H1 (cell line): ENCODE measurements at regions not wholly inside any gene's neighbourhood (a gene's known extent, or its start where the extent isn't known, plus 50 kb on each side); places are given as distances from the start of the nearest gene placed in this dataset.

Experiments used
- CTCF ChIA-PET: fragments of 300-600 bp; sonication (Branson Sonifier 250); formaldehyde crosslinking; loops from one replicate; lab custom pipeline; 2021; ENCODE audit not compliant: partially characterized antibody; lab: Charles Lee
- POLR2A ChIA-PET: fragments of 300-600 bp; sonication (Branson Sonifier 250); formaldehyde crosslinking; loops from one replicate; lab custom pipeline; 2021; ENCODE audit warnings: inconsistent platforms; ENCODE audit not compliant: partially characterized antibody; lab: Charles Lee
- DNase-seq, 2 experiments: peaks; one replicate each; pipeline versions ENCODE4 v3.0.0 to v3.0.0-alpha.2; 2010 to 2022; ENCODE audit warnings: low spot score in 2 of 2, low read depth in 1 of 2, mixed read lengths in 1 of 2
- FAIRE-seq: peaks from 2 replicates; lab custom pipeline; 2011; peaks lifted over from hg19 to GRCh38; lab: Jason Lieb, UNC
- H2AFZ ChIP-seq: 2 replicates; pipeline ENCODE4 v1.8.1; 2012; ENCODE audit warnings: low read length, inconsistent platforms
- H2AK5ac ChIP-seq: 2 replicates; pipeline ENCODE4 v1.6.1; 2013; ENCODE audit warnings: low read depth, low read length
- H2BK120ac ChIP-seq: replicated peaks from 2 replicates; pipeline ENCODE3; 2013; ENCODE audit warnings: low read depth, low read length, inconsistent platforms
- H2BK12ac ChIP-seq: 2 replicates; pipeline ENCODE4 v1.6.1; 2013; ENCODE audit warnings: low read depth, low read length
- H2BK15ac ChIP-seq: 2 replicates; pipeline ENCODE4 v1.6.1; 2013; ENCODE audit warnings: low read length
- H2BK20ac ChIP-seq: 2 replicates; pipeline ENCODE4 v1.6.1; 2013; ENCODE audit warnings: low read length
- H2BK5ac ChIP-seq: 2 replicates; pipeline ENCODE4 v1.6.1; 2013; ENCODE audit warnings: low read depth, low read length
- H3K14ac ChIP-seq: 2 replicates; pipeline ENCODE4 v1.6.1; 2013; ENCODE audit warnings: inconsistent platforms; ENCODE audit not compliant: insufficient read length
- H3K18ac ChIP-seq: 2 replicates; pipeline ENCODE4 v1.6.1; 2013; ENCODE audit warnings: low read length; ENCODE audit errors: extremely low read depth
- H3K23ac ChIP-seq: 2 replicates; pipeline ENCODE4 v1.6.1; 2013; ENCODE audit warnings: inconsistent platforms; ENCODE audit not compliant: insufficient read length
- H3K23me2 ChIP-seq: 2 replicates; pipeline ENCODE4 v1.6.1; 2013; ENCODE audit warnings: low read depth, low read length
- H3K27ac ChIP-seq: 2 replicates; pipeline ENCODE4 v1.6.1; 2011; ENCODE audit warnings: low read depth, low read length, inconsistent platforms
- H3K27me3 ChIP-seq, 4 experiments: replicated peaks in 1 of 4; 1 replicate in 1 of 4; 2 replicates in 3 of 4; pipeline versions ENCODE4 v1.6.1 to v1.8.1; 2011 to 2013; ENCODE audit warnings: low read length in 3 of 4, mild to moderate bottlenecking in 3 of 4, inconsistent platforms in 2 of 4, mixed read lengths in 2 of 4, moderate library complexity in 1 of 4; ENCODE audit not compliant: control insufficient read depth in 3 of 4, insufficient read depth in 3 of 4; ENCODE audit errors: extremely low read depth in 1 of 4
- H3K36me3 ChIP-seq, 4 experiments: 2 replicates each; pipeline versions ENCODE4 v1.6.1 to v1.8.1; 2011 to 2013; ENCODE audit warnings: mild to moderate bottlenecking in 4 of 4, low read length in 3 of 4, moderate library complexity in 2 of 4, control low read depth in 1 of 4, inconsistent platforms in 1 of 4; ENCODE audit not compliant: insufficient read depth in 4 of 4, control insufficient read depth in 2 of 4
- H3K4ac ChIP-seq: replicated peaks from 2 replicates; pipeline ENCODE3; 2013; ENCODE audit warnings: low read length, low read depth, mixed read lengths, inconsistent platforms; ENCODE audit not compliant: insufficient read length
- H3K4me1 ChIP-seq, 4 experiments: replicated peaks in 1 of 4; 1 replicate in 1 of 4; 2 replicates in 3 of 4; pipeline versions ENCODE4 v1.6.1 to v1.8.1; 2011 to 2013; ENCODE audit warnings: low read length in 3 of 4, inconsistent platforms in 2 of 4, mixed read lengths in 1 of 4; ENCODE audit not compliant: insufficient read depth in 4 of 4, control insufficient read depth in 3 of 4
- H3K4me2 ChIP-seq, 2 experiments: 2 replicates each; pipeline versions ENCODE4 v1.6.1 to v1.8.1; 2011 to 2013; ENCODE audit warnings: low read depth in 2 of 2, low read length in 2 of 2, control low read depth in 1 of 2, inconsistent platforms in 1 of 2, mild to moderate bottlenecking in 1 of 2; ENCODE audit not compliant: insufficient read depth in 1 of 2
- H3K4me3 ChIP-seq, 4 experiments: fragments of 200-600, 300-600 bp in 1 of 4; sonication (generic), shearing (Covaris generic), sonication (Bioruptor Twin) in 1 of 4; 2 replicates each; pipeline versions ENCODE4 v1.5.1 to v1.8.1; 2011 to 2016; ENCODE audit warnings: low read length in 4 of 4, low read depth in 3 of 4, control low read depth in 2 of 4, inconsistent platforms in 2 of 4, mild to moderate bottlenecking in 2 of 4, mixed read lengths in 1 of 4, moderate library complexity in 1 of 4; ENCODE audit not compliant: insufficient read depth in 2 of 4; ENCODE audit errors: extremely low read depth in 1 of 4
- H3K56ac ChIP-seq: replicated peaks from 2 replicates; pipeline ENCODE3; 2013; ENCODE audit warnings: low read depth, mild to moderate bottlenecking, mixed read lengths, low read length, inconsistent platforms; ENCODE audit not compliant: insufficient read length
- H3K79me1 ChIP-seq: 2 replicates; pipeline ENCODE4 v1.6.1; 2013; ENCODE audit warnings: low read depth, low read length, control low read depth
- H3K79me2 ChIP-seq, 2 experiments: 2 replicates each; pipeline versions ENCODE4 v1.6.1 to v1.8.1; 2012 to 2013; ENCODE audit warnings: low read length in 2 of 2, mild to moderate bottlenecking in 2 of 2, inconsistent platforms in 1 of 2; ENCODE audit not compliant: insufficient read depth in 2 of 2, control insufficient read depth in 1 of 2
- H3K9ac ChIP-seq, 4 experiments: replicated peaks in 1 of 4; 1 replicate in 1 of 4; 2 replicates in 3 of 4; pipeline versions ENCODE4 v1.6.1 to v1.8.1; 2011 to 2013; ENCODE audit warnings: low read depth in 3 of 4, low read length in 3 of 4, control low read depth in 2 of 4, mild to moderate bottlenecking in 2 of 4, moderate library complexity in 2 of 4, inconsistent platforms in 1 of 4; ENCODE audit errors: extremely low read depth in 1 of 4
- H3K9me3 ChIP-seq, 2 experiments: 2 replicates each; pipeline versions ENCODE4 v1.6.1 to v1.8.1; 2012 to 2013; ENCODE audit warnings: mild to moderate bottlenecking in 2 of 2, moderate library complexity in 2 of 2, control low read depth in 1 of 2, inconsistent platforms in 1 of 2, low read depth in 1 of 2, low read length in 1 of 2, mixed read lengths in 1 of 2; ENCODE audit not compliant: insufficient read depth in 2 of 2
- H4K20me1 ChIP-seq, 2 experiments: replicated peaks in 1 of 2; 2 replicates each; pipeline versions ENCODE3 to v1.8.1; 2011 to 2013; ENCODE audit warnings: inconsistent platforms in 2 of 2, low read length in 2 of 2, mild to moderate bottlenecking in 1 of 2; ENCODE audit not compliant: insufficient read depth in 2 of 2, control insufficient read depth in 1 of 2
- H4K5ac ChIP-seq: 2 replicates; pipeline ENCODE4 v1.6.1; 2013; ENCODE audit warnings: low read length, low read depth, mixed read lengths, inconsistent platforms; ENCODE audit not compliant: insufficient read length
- H4K8ac ChIP-seq: 2 replicates; pipeline ENCODE4 v1.8.0; 2013; ENCODE audit warnings: mild to moderate bottlenecking, moderate library complexity, low read length, inconsistent platforms; ENCODE audit not compliant: insufficient read depth; ENCODE audit errors: extremely low read depth
- H4K91ac ChIP-seq: replicated peaks from 2 replicates; pipeline ENCODE3; 2013; ENCODE audit warnings: low read length, mixed read lengths, inconsistent platforms; ENCODE audit not compliant: insufficient read length
- HDAC6 ChIP-seq: IDR thresholded peaks from one replicate; pipeline ENCODE4 v1.7.1; 2012; ENCODE audit warnings: low read depth, mild to moderate bottlenecking, inconsistent platforms, low read length, moderate library complexity
- MAFK ChIP-seq: IDR thresholded peaks from 2 replicates; pipeline ENCODE4 v1.6.1; 2012; ENCODE audit warnings: low read depth, mild to moderate bottlenecking, improper control_type of control experiment, low read length
- SIN3A ChIP-seq, 2 experiments: IDR thresholded peaks in 1 of 2; conservative IDR thresholded peaks in 1 of 2; 2 replicates each; pipeline ENCODE4 v1.6.1; 2011 to 2012; ENCODE audit warnings: low read length in 2 of 2, improper control_type of control experiment in 1 of 2, low read depth in 1 of 2, mild to moderate bottlenecking in 1 of 2
- SIRT6 ChIP-seq: IDR thresholded peaks from one replicate; pipeline ENCODE4 v1.7.1; 2012; ENCODE audit warnings: low read length, inconsistent platforms
- SRF ChIP-seq: IDR thresholded peaks from 2 replicates; pipeline ENCODE4 v1.6.1; 2011; ENCODE audit warnings: mild to moderate bottlenecking, low read depth, low read length, moderate library complexity
- TAF1 ChIP-seq: IDR thresholded peaks from 2 replicates; pipeline ENCODE4 v1.6.1; 2011; ENCODE audit warnings: mild to moderate bottlenecking, low read depth, low read length
- WGBS, 2 experiments: shearing (Covaris generic) in 1 of 2; methylation state at CpG; one replicate each; pipeline versions ENCODE4 v1.1.6 to v1.1.7; 2013 to 2015; ENCODE audit warnings: low lambda C conversion rate in 2 of 2, mixed read lengths in 2 of 2, inconsistent platforms in 1 of 2, low coverage in 1 of 2, missing lambda C conversion rate in 1 of 2; ENCODE audit not compliant: insufficient replicate concordance in 2 of 2, insufficient coverage in 1 of 2, insufficient read length in 1 of 2; ENCODE audit errors: extremely low coverage in 1 of 2, missing lambda C conversion rate in 1 of 2; 5-methylcytosine and 5-hydroxymethylcytosine counted together

DNA sequence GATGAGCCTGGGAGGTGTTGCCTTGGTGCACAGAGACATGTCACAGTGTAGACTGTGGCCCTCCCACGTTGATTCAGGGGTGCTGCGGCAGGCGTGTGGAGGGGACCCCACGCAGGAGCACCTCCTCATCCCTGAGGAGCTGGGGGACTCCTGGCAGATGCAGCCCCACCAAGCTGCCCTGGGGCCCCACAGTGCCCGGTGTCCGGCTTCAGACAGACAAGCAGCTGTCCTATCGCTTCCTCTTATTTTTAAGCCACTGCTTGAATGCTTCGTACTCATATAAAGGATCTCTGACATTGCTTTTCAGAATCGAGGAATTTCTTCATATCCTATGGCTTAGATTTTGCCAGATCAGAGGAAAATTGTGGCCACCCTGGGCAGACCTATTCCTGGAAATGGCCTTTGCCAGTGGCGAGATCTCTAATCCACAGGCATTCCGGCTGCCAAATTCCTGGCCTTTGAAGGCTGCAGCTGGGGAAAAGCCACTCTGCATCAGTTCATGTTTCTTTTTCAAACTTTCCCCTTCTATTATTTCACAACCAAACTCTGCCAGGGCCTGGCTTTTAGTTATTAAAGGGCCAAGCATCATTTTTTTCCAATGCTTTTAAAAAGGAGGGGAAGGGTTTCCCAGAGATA lies 337.0 kb downstream of the THBS2 start:
- H3K23me2 ChIP-seq: no peaks in the 10 kb centered on the region
- H3K4me2 ChIP-seq: no peak overlapping the region
- TF ChIP-seq SIRT6 (no peak), TAF1 (no peak), SIN3A (conservative IDR thresholded peaks at IDR 0.05 in 1 of 2, IDR thresholded peaks at IDR 0.05 in 1 of 2; ENCODE audit: low read depth in 1 of 2, low read length in 2 of 2) (no peak), SRF (no peak), HDAC6 (no peak), MAFK (no peak)
- no peak overlapping the region for H2BK120ac ChIP-seq
- CTCF ChIA-PET: no interaction called here
- H3K79me1 ChIP-seq: no peaks in the 10 kb centered on the region
- H2BK15ac ChIP-seq: no peak overlapping the region
- H4K20me1 ChIP-seq: no peaks in the 10 kb centered on the region
- H2BK12ac ChIP-seq: no peak overlapping the region
- H3K18ac ChIP-seq: no peak overlapping the region
- no peak overlapping the region for H3K27ac ChIP-seq
- no peak overlapping the region for H3K14ac ChIP-seq
- FAIRE-seq (no peak), DNase-seq (no peak)
- H3K36me3 ChIP-seq: no peaks in the 10 kb centered on the region
- no peak overlapping the region for H3K9ac ChIP-seq
- no peaks in the 10 kb centered on the region for H3K79me2 ChIP-seq
- H3K9me3 ChIP-seq: peaks cover 0 to 5% of the 10 kb centered on the region in 2 experiments; a peak in 2 of 4 replicates
- no peak overlapping the region for H3K4me3 ChIP-seq
- H4K5ac ChIP-seq: no peak overlapping the region
- H2AK5ac ChIP-seq: no peak overlapping the region
- no peak overlapping the region for H3K4ac ChIP-seq
- H3K56ac ChIP-seq: no peak overlapping the region
- no peaks in the 10 kb centered on the region for H3K27me3 ChIP-seq
- no peak overlapping the region for H4K91ac ChIP-seq
- no peak overlapping the region for H3K23ac ChIP-seq
- H2AFZ ChIP-seq: no peak overlapping the region
- no peak overlapping the region for H4K8ac ChIP-seq
- H2BK5ac ChIP-seq: no peak overlapping the region
- 73% methylated on average over 11 of the region's 11 CpGs; no CpG with 5 or more reads in 1 of the 2 experiments for WGBS, 2 experiments
- H3K4me1 ChIP-seq: no peaks in the 10 kb centered on the region
- no peak overlapping the region for H2BK20ac ChIP-seq
- POLR2A ChIA-PET: no interaction called here
